ACHN (cell line): ENCODE measurements at regions not wholly inside any gene's neighbourhood (a gene's known extent, or its start where the extent isn't known, plus 50 kb on each side); places are given as distances from the start of the nearest gene placed in this dataset.

ENCODE experiments used
- DNase-seq: peaks from one replicate; pipeline ENCODE4 v3.0.0-alpha.2; 2015
- in situ Hi-C: cut with HindIII; loops from 2 replicates; pipeline ENCODE4 v1.10.0; 2017; ENCODE audit warnings: low sequenced_read_pairs, low pct_ligation_motif_present, low pct_unique_long_range_greater_than_20kb

- DNase-seq: no peak
- in situ Hi-C loops: no loop called here
Measured at GRCh38 chr16:48442379-48442778, 57.2 kb upstream of the SIAH1 start.

DNA sequence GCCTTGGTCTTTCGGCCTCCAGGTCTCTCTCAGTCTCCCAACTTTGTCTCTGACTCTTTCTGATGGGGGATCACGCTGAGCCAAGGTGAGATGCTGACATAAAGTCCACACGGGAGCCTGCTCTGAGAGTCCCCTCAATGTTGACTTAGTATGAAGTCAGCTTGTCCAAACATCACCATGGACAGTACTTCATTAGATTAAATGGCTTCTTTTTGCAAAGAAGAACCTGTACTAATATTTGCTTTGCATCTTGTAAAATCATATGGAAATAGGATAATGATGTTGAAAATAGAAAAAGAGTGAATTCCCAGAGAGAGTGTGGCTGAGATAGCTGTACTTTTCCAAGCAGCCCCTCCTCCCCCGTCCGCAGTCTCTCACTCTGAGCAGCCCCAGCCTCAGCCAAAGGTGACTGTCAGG lies 56.7 kb upstream of the SIAH1 start:
- in situ Hi-C loops: no loop called here

GRCh38 chr16:48441106-48441505 lies 55.9 kb upstream of the SIAH1 start:
- in situ Hi-C loops: no loop called here

More for the DNA sequence above, 56.7 kb upstream of the SIAH1 start:
- no peak for DNase-seq

GRCh38 chr16:48438414-48438813 lies 53.2 kb upstream of the SIAH1 start:
- no peak for DNase-seq
- in situ Hi-C loops: no loop called here

More at GRCh38 chr16:48441106-48441505, 55.9 kb upstream of the SIAH1 start:
- DNase-seq: no peak

- no peak for DNase-seq
- in situ Hi-C loops: no loop called here
Measured at GRCh38 chr16:48435906-48436305, 50.7 kb upstream of the SIAH1 start.

- DNase-seq: no peak
- in situ Hi-C loops: no loop called here
Measured at GRCh38 chr16:48435318-48435680, 50.1 kb upstream of the SIAH1 start.
